K562 (cell line): ENCODE measurements at regions not wholly inside any gene's neighbourhood (a gene's known extent, or its start where the extent isn't known, plus 50 kb on each side); places are given as distances from the start of the nearest gene placed in this dataset.

Source experiments
- HMGN3 ChIP-seq: IDR thresholded peaks from 2 replicates; pipeline ENCODE4 v1.6.1; 2011; ENCODE audit warnings: borderline replicate concordance, low read depth, mild to moderate bottlenecking, mixed read lengths, low read length; ENCODE audit not compliant: insufficient read length; ENCODE audit errors: extremely low read depth
- NKRF ChIP-seq: fragments of 450-650 bp; IDR thresholded peaks from 2 replicates; pipeline ENCODE4 v1.6.1; 2016; ENCODE audit warnings: borderline replicate concordance
- POLR2AphosphoS5 ChIP-seq: IDR thresholded peaks from 2 replicates; pipeline ENCODE4 v1.6.1; 2011; ENCODE audit warnings: mild to moderate bottlenecking, low read depth, low read length, moderate library complexity; ENCODE audit not compliant: control insufficient read depth, insufficient read depth
- SP1 ChIP-seq: sonication (generic); formaldehyde crosslinking; IDR thresholded peaks from 2 replicates; pipeline ENCODE4 v1.8.1; 2022; ENCODE audit warnings: mild to moderate bottlenecking, missing genetic modification reagents
- ZZZ3 ChIP-seq: fragments of 450-650 bp; IDR thresholded peaks from 2 replicates; pipeline ENCODE4 v1.6.1; 2016; ENCODE audit warnings: antibody characterized with exemption, mild to moderate bottlenecking, moderate library complexity
- TF ChIP-seq, protein P1 (sequence below), 3 experiments: IDR thresholded peaks in 2 of 3; conservative IDR thresholded peaks in 1 of 3; 2 replicates each; pipeline ENCODE4 v1.5.1; 2011 to 2012; ENCODE audit warnings: low read length in 3 of 3, mild to moderate bottlenecking in 3 of 3, control low read depth in 2 of 3, improper control_type of control experiment in 1 of 3, inconsistent platforms in 1 of 3, low read depth in 1 of 3, mixed read lengths in 1 of 3, moderate library complexity in 1 of 3; ENCODE audit not compliant: insufficient read depth in 2 of 3

GRCh38 chr7:41384418-41384817 is 318.5 kb downstream of the INHBA start:
- TF ChIP-seq SP1 (no peak), POLR2AphosphoS5 (no peak), NKRF (no peak), HMGN3 (no peak), ZZZ3 (no peak)
- TF ChIP-seq, protein P1, sequence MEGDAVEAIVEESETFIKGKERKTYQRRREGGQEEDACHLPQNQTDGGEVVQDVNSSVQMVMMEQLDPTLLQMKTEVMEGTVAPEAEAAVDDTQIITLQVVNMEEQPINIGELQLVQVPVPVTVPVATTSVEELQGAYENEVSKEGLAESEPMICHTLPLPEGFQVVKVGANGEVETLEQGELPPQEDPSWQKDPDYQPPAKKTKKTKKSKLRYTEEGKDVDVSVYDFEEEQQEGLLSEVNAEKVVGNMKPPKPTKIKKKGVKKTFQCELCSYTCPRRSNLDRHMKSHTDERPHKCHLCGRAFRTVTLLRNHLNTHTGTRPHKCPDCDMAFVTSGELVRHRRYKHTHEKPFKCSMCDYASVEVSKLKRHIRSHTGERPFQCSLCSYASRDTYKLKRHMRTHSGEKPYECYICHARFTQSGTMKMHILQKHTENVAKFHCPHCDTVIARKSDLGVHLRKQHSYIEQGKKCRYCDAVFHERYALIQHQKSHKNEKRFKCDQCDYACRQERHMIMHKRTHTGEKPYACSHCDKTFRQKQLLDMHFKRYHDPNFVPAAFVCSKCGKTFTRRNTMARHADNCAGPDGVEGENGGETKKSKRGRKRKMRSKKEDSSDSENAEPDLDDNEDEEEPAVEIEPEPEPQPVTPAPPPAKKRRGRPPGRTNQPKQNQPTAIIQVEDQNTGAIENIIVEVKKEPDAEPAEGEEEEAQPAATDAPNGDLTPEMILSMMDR (IDR thresholded peaks at IDR 0.05 in 2 of 3, conservative IDR thresholded peaks at IDR 0.05 in 1 of 3; ENCODE audit: insufficient read depth in 2 of 3, low read depth in 1 of 3, low read length in 3 of 3): no peak
